Astrocyte (in vitro differentiated cells and primary cell): ENCODE measurements at regions not wholly inside any gene's neighbourhood (a gene's known extent, or its start where the extent isn't known, plus 50 kb on each side); places are given as distances from the start of the nearest gene placed in this dataset.

ENCODE experiments used
- DNase-seq: peaks from one replicate; pipeline ENCODE4 v3.0.0-alpha.2; 2010; ENCODE audit warnings: low read depth
- FAIRE-seq: peaks from 2 replicates; lab custom pipeline; 2011; peaks lifted over from hg19 to GRCh38; lab: Jason Lieb, UNC
- H2AFZ ChIP-seq: 2 replicates; pipeline ENCODE4 v1.6.0; 2012; ENCODE audit warnings: low read depth, low read length, inconsistent platforms
- H3K27ac ChIP-seq: 2 replicates; pipeline ENCODE4 v1.5.1; 2011; ENCODE audit warnings: low read depth, low read length, inconsistent platforms
- H3K27me3 ChIP-seq: 2 replicates; pipeline ENCODE4 v1.6.0; 2011; ENCODE audit warnings: low read length, inconsistent platforms; ENCODE audit not compliant: insufficient read depth
- H3K36me3 ChIP-seq: 2 replicates; pipeline ENCODE4 v1.5.1; 2011; ENCODE audit warnings: low read length, inconsistent platforms; ENCODE audit not compliant: insufficient read depth
- H3K4me1 ChIP-seq: 2 replicates; pipeline ENCODE4 v1.5.1; 2011; ENCODE audit warnings: low read length, inconsistent platforms; ENCODE audit not compliant: insufficient read depth
- H3K4me2 ChIP-seq: 2 replicates; pipeline ENCODE4 v1.6.0; 2012; ENCODE audit warnings: low read length, inconsistent platforms
- H3K4me3 ChIP-seq: 2 replicates; pipeline ENCODE4 v1.5.1; 2011; ENCODE audit warnings: low read depth, mild to moderate bottlenecking, low read length, inconsistent platforms; ENCODE audit not compliant: insufficient read depth
- H3K79me2 ChIP-seq: 2 replicates; pipeline ENCODE4 v1.6.0; 2012; ENCODE audit warnings: mild to moderate bottlenecking, low read length, inconsistent platforms; ENCODE audit not compliant: insufficient read depth
- H3K9ac ChIP-seq: 2 replicates; pipeline ENCODE4 v1.6.0; 2012; ENCODE audit warnings: mild to moderate bottlenecking, low read length, inconsistent platforms
- H3K9me3 ChIP-seq: 2 replicates; pipeline ENCODE4 v1.5.1; 2012; ENCODE audit warnings: low read depth, mild to moderate bottlenecking, low read length, inconsistent platforms; ENCODE audit not compliant: insufficient read depth
- H4K20me1 ChIP-seq: 2 replicates; pipeline ENCODE4 v1.6.0; 2012; ENCODE audit warnings: low read length, inconsistent platforms; ENCODE audit not compliant: insufficient read depth
- H3K27ac Mint-ChIP-seq: one replicate; pipeline ENCODE4 v1.8.0; 2021; ENCODE audit warnings: mild to moderate bottlenecking, mixed read lengths; ENCODE audit not compliant: unreplicated experiment
- H3K27me3 Mint-ChIP-seq: one replicate; pipeline ENCODE4 v1.8.0; 2021; ENCODE audit warnings: low read depth, mixed read lengths; ENCODE audit not compliant: unreplicated experiment
- H3K36me3 Mint-ChIP-seq: one replicate; pipeline ENCODE4 v1.8.0; 2021; ENCODE audit warnings: low read depth, mixed read lengths; ENCODE audit not compliant: unreplicated experiment
- H3K4me1 Mint-ChIP-seq: one replicate; pipeline ENCODE4 v1.8.0; 2021; ENCODE audit warnings: low read depth, mixed read lengths; ENCODE audit not compliant: unreplicated experiment
- H3K4me3 Mint-ChIP-seq: one replicate; pipeline ENCODE4 v1.8.0; 2021; ENCODE audit warnings: mild to moderate bottlenecking, moderate library complexity, mixed read lengths; ENCODE audit not compliant: unreplicated experiment
- H3K9me3 Mint-ChIP-seq: one replicate; pipeline ENCODE4 v1.8.0; 2021; ENCODE audit warnings: mild to moderate bottlenecking, mixed read lengths; ENCODE audit not compliant: unreplicated experiment
- EZH2 ChIP-seq: IDR thresholded peaks from 2 replicates; pipeline ENCODE4 v1.6.1; 2012; ENCODE audit warnings: mild to moderate bottlenecking, low read length, inconsistent platforms; ENCODE audit not compliant: insufficient read depth
- TF ChIP-seq, protein P1 (sequence below): IDR thresholded peaks from 2 replicates; pipeline ENCODE4 v1.5.1; 2011; ENCODE audit warnings: low read depth, mild to moderate bottlenecking, inconsistent platforms, low read length, moderate library complexity; ENCODE audit not compliant: insufficient read depth

DNA sequence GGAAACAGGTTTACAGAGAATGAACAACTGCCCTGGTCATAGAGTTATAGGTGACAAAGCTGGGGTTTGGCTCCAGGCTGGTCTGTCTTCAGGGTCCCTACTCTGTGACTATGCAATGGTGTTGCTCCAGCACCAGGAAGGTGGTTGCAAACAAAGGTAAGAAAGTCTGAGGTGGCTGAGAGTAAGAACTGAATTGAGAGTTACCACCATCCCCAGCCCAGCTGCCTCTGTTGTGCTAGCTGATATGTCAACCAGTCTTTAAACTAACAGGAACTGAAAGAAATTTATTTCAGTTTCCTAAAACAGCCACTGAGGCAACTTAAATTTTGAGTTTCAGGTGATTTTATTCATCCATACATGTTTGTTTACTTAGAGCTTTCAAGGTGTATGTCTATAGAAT is 111.0 kb upstream of the LRIG3 start:
- Histone ChIP-seq H3K4me2 (no peak overlapping the region), H3K27me3 (no peaks in the 10 kb centered on the region), H2AFZ (no peak overlapping the region), H3K9me3 (no peaks in the 10 kb centered on the region), H3K79me2 (no peaks in the 10 kb centered on the region), H4K20me1 (no peaks in the 10 kb centered on the region), H3K4me3 (no peak overlapping the region), H3K27ac (no peak overlapping the region), H3K4me1 (no peaks in the 10 kb centered on the region), H3K9ac (no peak overlapping the region), H3K36me3 (no peaks in the 10 kb centered on the region)
- FAIRE-seq (no peak), DNase-seq (no peak)
- Mint-ChIP-seq H3K4me3 (no peak overlapping the region), H3K36me3 (no peaks in the 10 kb centered on the region), H3K4me1 (peaks cover 21% of the 10 kb centered on the region), H3K27me3 (no peaks in the 10 kb centered on the region), H3K9me3 (peaks cover 3% of the 10 kb centered on the region), H3K27ac (no peak overlapping the region)
- no peak for TF ChIP-seq EZH2
- TF ChIP-seq, protein P1, sequence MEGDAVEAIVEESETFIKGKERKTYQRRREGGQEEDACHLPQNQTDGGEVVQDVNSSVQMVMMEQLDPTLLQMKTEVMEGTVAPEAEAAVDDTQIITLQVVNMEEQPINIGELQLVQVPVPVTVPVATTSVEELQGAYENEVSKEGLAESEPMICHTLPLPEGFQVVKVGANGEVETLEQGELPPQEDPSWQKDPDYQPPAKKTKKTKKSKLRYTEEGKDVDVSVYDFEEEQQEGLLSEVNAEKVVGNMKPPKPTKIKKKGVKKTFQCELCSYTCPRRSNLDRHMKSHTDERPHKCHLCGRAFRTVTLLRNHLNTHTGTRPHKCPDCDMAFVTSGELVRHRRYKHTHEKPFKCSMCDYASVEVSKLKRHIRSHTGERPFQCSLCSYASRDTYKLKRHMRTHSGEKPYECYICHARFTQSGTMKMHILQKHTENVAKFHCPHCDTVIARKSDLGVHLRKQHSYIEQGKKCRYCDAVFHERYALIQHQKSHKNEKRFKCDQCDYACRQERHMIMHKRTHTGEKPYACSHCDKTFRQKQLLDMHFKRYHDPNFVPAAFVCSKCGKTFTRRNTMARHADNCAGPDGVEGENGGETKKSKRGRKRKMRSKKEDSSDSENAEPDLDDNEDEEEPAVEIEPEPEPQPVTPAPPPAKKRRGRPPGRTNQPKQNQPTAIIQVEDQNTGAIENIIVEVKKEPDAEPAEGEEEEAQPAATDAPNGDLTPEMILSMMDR = no peak

DNA sequence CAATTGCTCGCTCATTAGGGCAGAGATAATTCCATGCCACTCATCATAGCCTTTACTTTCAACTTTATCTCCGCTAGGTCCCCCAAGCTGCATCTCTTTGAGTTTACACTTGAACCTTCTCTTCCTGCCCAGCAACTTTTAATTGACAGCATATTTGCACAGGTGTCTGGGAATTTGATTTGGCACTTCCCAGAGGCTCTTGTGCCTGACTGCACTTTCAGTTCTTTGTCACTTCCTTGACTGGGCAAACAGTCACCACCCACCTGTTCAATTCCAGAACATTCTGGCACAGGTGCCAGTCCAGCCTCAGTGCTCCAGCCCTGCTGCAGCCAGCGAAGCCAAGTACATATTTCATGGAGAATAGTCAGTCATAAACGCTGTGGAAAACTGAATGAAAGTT is 110.1 kb upstream of the LRIG3 start:
- no peak overlapping the region for H3K27ac Mint-ChIP-seq
- DNase-seq (no peak), FAIRE-seq (no peak)
- Histone ChIP-seq H3K36me3 (no peaks in the 10 kb centered on the region), H3K9me3 (no peaks in the 10 kb centered on the region), H3K27ac (no peak overlapping the region), H3K9ac (no peak overlapping the region), H3K27me3 (no peaks in the 10 kb centered on the region), H2AFZ (no peak overlapping the region), H3K4me3 (no peak overlapping the region), H3K4me2 (no peak overlapping the region), H4K20me1 (no peaks in the 10 kb centered on the region), H3K4me1 (no peaks in the 10 kb centered on the region), H3K79me2 (no peaks in the 10 kb centered on the region)
- no peaks in the 10 kb centered on the region for H3K36me3 Mint-ChIP-seq
- H3K9me3 Mint-ChIP-seq = peaks cover 5% of the 10 kb centered on the region
- TF ChIP-seq, protein P1 = no peak
- no peak for TF ChIP-seq EZH2
- no peaks in the 10 kb centered on the region for H3K27me3 Mint-ChIP-seq
- H3K4me1 Mint-ChIP-seq = peaks cover 13% of the 10 kb centered on the region
- no peak overlapping the region for H3K4me3 Mint-ChIP-seq

DNA sequence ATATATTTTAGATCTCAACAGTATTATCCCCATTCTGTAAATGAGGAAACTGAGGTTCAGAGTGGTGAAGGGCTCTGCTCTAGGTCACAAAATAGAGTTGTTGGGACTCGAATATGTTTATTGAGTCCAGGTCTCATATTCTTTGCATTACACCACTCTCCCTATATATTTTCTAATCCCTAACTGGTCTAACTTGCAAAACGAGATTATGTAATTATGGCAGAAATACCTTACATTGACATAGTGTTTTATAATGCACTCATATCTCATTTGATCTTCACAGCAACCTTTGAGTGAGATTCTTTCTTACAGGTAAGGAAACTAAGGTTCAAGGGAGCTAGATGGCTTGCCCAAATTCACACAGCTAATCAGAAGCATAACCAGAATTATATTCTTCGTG is 106.9 kb upstream of the LRIG3 start:
- Histone ChIP-seq H3K4me1 (no peaks in the 10 kb centered on the region), H3K9me3 (no peaks in the 10 kb centered on the region), H2AFZ (no peak overlapping the region), H3K9ac (no peak overlapping the region), H4K20me1 (no peaks in the 10 kb centered on the region), H3K4me2 (no peak overlapping the region), H3K36me3 (no peaks in the 10 kb centered on the region), H3K27me3 (no peaks in the 10 kb centered on the region), H3K4me3 (no peak overlapping the region), H3K79me2 (no peaks in the 10 kb centered on the region), H3K27ac (no peak overlapping the region)
- Mint-ChIP-seq H3K27ac (no peak overlapping the region), H3K27me3 (no peaks in the 10 kb centered on the region), H3K4me1 (peaks cover 9% of the 10 kb centered on the region), H3K4me3 (no peak overlapping the region), H3K36me3 (no peaks in the 10 kb centered on the region), H3K9me3 (peaks cover 5% of the 10 kb centered on the region)
- DNase-seq (no peak), FAIRE-seq (no peak)
- TF ChIP-seq, protein P1 = no peak
- no peak for TF ChIP-seq EZH2
